Panc1 (cell line): ENCODE measurements at regions not wholly inside any gene's neighbourhood (a gene's known extent, or its start where the extent isn't known, plus 50 kb on each side); places are given as distances from the start of the nearest gene placed in this dataset.

Experiments used
- TF ChIP-seq, protein P1 (sequence below): fragments of 450-650 bp; IDR thresholded peaks from 2 replicates; pipeline ENCODE4 v1.5.1; 2017; ENCODE audit warnings: mild to moderate bottlenecking
- TF ChIP-seq, protein P2 (sequence below), 2 experiments: IDR thresholded peaks; 2 replicates each; pipeline ENCODE4 v1.6.1; 2011 to 2012; ENCODE audit warnings: low read depth in 2 of 2, control low read depth in 1 of 2, low read length in 1 of 2, mild to moderate bottlenecking in 1 of 2, moderate library complexity in 1 of 2; ENCODE audit not compliant: insufficient read depth in 1 of 2

DNA sequence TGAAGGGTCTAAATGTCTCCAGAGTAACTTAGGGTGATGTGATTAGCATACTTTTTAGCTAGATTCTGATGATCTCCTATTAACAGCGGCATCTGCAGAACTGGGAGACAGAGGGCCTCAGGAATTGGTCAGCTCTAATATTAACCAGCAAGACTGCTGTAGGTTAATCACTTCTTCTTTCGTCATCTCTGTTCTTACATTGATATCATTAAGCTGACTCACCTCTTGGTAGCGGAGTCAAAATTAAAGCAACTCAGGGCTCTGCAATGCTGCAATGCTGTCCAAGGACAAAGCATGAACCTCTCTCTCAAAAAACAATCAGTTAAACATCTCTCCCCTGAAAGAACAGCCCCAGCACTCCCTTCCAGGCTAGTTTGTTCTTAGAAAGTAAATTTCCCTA is 57.5 kb upstream of the TRA2B start:
- TF ChIP-seq, protein P1, sequence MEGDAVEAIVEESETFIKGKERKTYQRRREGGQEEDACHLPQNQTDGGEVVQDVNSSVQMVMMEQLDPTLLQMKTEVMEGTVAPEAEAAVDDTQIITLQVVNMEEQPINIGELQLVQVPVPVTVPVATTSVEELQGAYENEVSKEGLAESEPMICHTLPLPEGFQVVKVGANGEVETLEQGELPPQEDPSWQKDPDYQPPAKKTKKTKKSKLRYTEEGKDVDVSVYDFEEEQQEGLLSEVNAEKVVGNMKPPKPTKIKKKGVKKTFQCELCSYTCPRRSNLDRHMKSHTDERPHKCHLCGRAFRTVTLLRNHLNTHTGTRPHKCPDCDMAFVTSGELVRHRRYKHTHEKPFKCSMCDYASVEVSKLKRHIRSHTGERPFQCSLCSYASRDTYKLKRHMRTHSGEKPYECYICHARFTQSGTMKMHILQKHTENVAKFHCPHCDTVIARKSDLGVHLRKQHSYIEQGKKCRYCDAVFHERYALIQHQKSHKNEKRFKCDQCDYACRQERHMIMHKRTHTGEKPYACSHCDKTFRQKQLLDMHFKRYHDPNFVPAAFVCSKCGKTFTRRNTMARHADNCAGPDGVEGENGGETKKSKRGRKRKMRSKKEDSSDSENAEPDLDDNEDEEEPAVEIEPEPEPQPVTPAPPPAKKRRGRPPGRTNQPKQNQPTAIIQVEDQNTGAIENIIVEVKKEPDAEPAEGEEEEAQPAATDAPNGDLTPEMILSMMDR: no peak
- TF ChIP-seq, protein P2, sequence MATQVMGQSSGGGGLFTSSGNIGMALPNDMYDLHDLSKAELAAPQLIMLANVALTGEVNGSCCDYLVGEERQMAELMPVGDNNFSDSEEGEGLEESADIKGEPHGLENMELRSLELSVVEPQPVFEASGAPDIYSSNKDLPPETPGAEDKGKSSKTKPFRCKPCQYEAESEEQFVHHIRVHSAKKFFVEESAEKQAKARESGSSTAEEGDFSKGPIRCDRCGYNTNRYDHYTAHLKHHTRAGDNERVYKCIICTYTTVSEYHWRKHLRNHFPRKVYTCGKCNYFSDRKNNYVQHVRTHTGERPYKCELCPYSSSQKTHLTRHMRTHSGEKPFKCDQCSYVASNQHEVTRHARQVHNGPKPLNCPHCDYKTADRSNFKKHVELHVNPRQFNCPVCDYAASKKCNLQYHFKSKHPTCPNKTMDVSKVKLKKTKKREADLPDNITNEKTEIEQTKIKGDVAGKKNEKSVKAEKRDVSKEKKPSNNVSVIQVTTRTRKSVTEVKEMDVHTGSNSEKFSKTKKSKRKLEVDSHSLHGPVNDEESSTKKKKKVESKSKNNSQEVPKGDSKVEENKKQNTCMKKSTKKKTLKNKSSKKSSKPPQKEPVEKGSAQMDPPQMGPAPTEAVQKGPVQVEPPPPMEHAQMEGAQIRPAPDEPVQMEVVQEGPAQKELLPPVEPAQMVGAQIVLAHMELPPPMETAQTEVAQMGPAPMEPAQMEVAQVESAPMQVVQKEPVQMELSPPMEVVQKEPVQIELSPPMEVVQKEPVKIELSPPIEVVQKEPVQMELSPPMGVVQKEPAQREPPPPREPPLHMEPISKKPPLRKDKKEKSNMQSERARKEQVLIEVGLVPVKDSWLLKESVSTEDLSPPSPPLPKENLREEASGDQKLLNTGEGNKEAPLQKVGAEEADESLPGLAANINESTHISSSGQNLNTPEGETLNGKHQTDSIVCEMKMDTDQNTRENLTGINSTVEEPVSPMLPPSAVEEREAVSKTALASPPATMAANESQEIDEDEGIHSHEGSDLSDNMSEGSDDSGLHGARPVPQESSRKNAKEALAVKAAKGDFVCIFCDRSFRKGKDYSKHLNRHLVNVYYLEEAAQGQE (IDR thresholded peaks at IDR 0.05; ENCODE audit: insufficient read depth in 1 of 2, low read depth in 2 of 2, low read length in 1 of 2): no peak
